A549 (cell line): ENCODE measurements at regions not wholly inside any gene's neighbourhood (a gene's known extent, or its start where the extent isn't known, plus 50 kb on each side); places are given as distances from the start of the nearest gene placed in this dataset.

Experiments
- ATAC-seq, 2 experiments: fragments of 200-7000 bp in 1 of 2; fragments of >200 bp in 1 of 2; cut with Nextera tagmentation in 1 of 2; cut with Tn5 transposase in 1 of 2; 3 replicates each; pipeline versions ENCODE4 v1.8.0 to v1.9.1; 2018 to 2020; ENCODE audit warnings: mild to moderate bottlenecking in 1 of 2, moderate library complexity in 1 of 2
- CTCF ChIA-PET: fragments of 300-600 bp; sonication (Branson Sonifier 250); formaldehyde crosslinking; extraction: SDS; loops from one replicate; lab custom pipeline; 2021; ENCODE audit warnings: antibody characterized with exemption, inconsistent platforms; lab: Yijun Ruan, JAX
- POLR2A ChIA-PET: fragments of 350-600 bp; formaldehyde crosslinking; extraction: SDS; loops from one replicate; lab custom pipeline; 2021; ENCODE audit warnings: antibody characterized with exemption, inconsistent platforms; lab: Yijun Ruan, JAX
- DNase-seq, 2 experiments: peaks; one replicate each; pipeline versions ENCODE4 v3.0.0 to v3.0.0-alpha.2; 2011 to 2016; ENCODE audit warnings: low read depth in 1 of 2, low spot score in 1 of 2
- FAIRE-seq: peaks from 2 replicates; lab custom pipeline; 2011; peaks lifted over from hg19 to GRCh38; lab: Jason Lieb, UNC
- H3K27ac ChIP-seq, 2 experiments: fragments of >200 bp; sonication (Bioruptor Twin); formaldehyde crosslinking; 3 replicates each; pipeline ENCODE4 v1.5.1; 2016 to 2017
- H3K4me1 ChIP-seq: fragments of >200 bp; sonication (Bioruptor Twin); formaldehyde crosslinking; 3 replicates; pipeline ENCODE4 v1.6.1; 2016
- H3K4me2 ChIP-seq: fragments of >200 bp; sonication (Bioruptor Twin); formaldehyde crosslinking; 3 replicates; pipeline ENCODE4 v1.6.1; 2016
- H3K4me3 ChIP-seq: fragments of >200 bp; sonication (Bioruptor Twin); formaldehyde crosslinking; 3 replicates; pipeline ENCODE4 v1.5.1; 2016
- H3K9me3 ChIP-seq: fragments of >200 bp; sonication (Bioruptor Twin); formaldehyde crosslinking; 3 replicates; pipeline ENCODE4 v1.6.1; 2016
- ATOH8 ChIP-seq: fragments of 250-450 bp; sonication (Bioruptor Pico); IDR thresholded peaks from 2 replicates; pipeline ENCODE4 v1.5.0; 2020; ENCODE audit warnings: low read depth, mild to moderate bottlenecking, moderate library complexity
- CBX2 ChIP-seq: fragments of 200-600 bp; sonication (generic); IDR thresholded peaks from 2 replicates; pipeline ENCODE4 v1.6.1; 2016; ENCODE audit warnings: low read depth, mild to moderate bottlenecking, borderline replicate concordance
- CTCF ChIP-seq: fragments of >200 bp; sonication (Bioruptor Twin); formaldehyde crosslinking; IDR thresholded peaks from 3 replicates; pipeline ENCODE4 v1.5.1; 2016
- E2F6 ChIP-seq: IDR thresholded peaks from 2 replicates; pipeline ENCODE4 v1.6.1; 2012; ENCODE audit warnings: low read depth, borderline replicate concordance
- EHF ChIP-seq: fragments of 250-450 bp; sonication (Bioruptor Pico); IDR thresholded peaks from 2 replicates; pipeline ENCODE4 v1.5.0; 2020; ENCODE audit warnings: mild to moderate bottlenecking
- ELK1 ChIP-seq: fragments of 150-350 bp; IDR thresholded peaks from 2 replicates; pipeline ENCODE4 v1.6.1; 2014; ENCODE audit warnings: low read depth, mild to moderate bottlenecking, low read length
- FOXS1 ChIP-seq: fragments of 250-450 bp; sonication (Bioruptor Pico); IDR thresholded peaks from 2 replicates; pipeline ENCODE4 v1.5.0; 2020; ENCODE audit warnings: mild to moderate bottlenecking, moderate library complexity
- HDAC2 ChIP-seq: fragments of 200-600 bp; sonication (generic); IDR thresholded peaks from 2 replicates; pipeline ENCODE4 v1.6.1; 2016
- HES2 ChIP-seq: fragments of >200 bp; sonication (Bioruptor Twin); formaldehyde crosslinking; IDR thresholded peaks from 2 replicates; pipeline ENCODE4 v1.6.1; 2016
- HOXB13 ChIP-seq: fragments of 250-450 bp; sonication (Bioruptor Pico); IDR thresholded peaks from 2 replicates; pipeline ENCODE4 v1.5.0; 2020; ENCODE audit warnings: low read depth, mild to moderate bottlenecking, moderate library complexity
- HOXB5 ChIP-seq: fragments of 250-450 bp; sonication (Bioruptor Pico); IDR thresholded peaks from 2 replicates; pipeline ENCODE4 v1.5.0; 2020; ENCODE audit warnings: mild to moderate bottlenecking, moderate library complexity
- JUN ChIP-seq, 2 experiments: fragments of >200 bp; sonication (Bioruptor Twin); formaldehyde crosslinking; IDR thresholded peaks; 2 replicates in 1 of 2; 3 replicates in 1 of 2; pipeline ENCODE4 v1.6.1; 2016 to 2017
- KDM1A ChIP-seq: fragments of 200-600 bp; sonication (generic); IDR thresholded peaks from 2 replicates; pipeline ENCODE4 v1.6.1; 2016; ENCODE audit warnings: low read depth, mild to moderate bottlenecking
- MAFK ChIP-seq: fragments of 450-650 bp; IDR thresholded peaks from 2 replicates; pipeline ENCODE4 v1.6.1; 2014; ENCODE audit not compliant: partially characterized antibody
- MYC ChIP-seq: IDR thresholded peaks from 2 replicates; pipeline ENCODE4 v1.6.1; 2012; ENCODE audit warnings: mild to moderate bottlenecking, inconsistent platforms, low read length, improper control_type of control experiment, borderline replicate concordance
- NFE2L2 ChIP-seq: fragments of 150-350 bp; conservative IDR thresholded peaks from 2 replicates; pipeline ENCODE4 v1.6.1; 2014; ENCODE audit warnings: low read length
- NPAS2 ChIP-seq: fragments of 250-450 bp; sonication (Bioruptor Pico); IDR thresholded peaks from 2 replicates; pipeline ENCODE4 v1.8.0; 2022; ENCODE audit warnings: mild to moderate bottlenecking, moderate library complexity, borderline replicate concordance
- NR3C1 ChIP-seq: fragments of >200 bp; sonication (Bioruptor Twin); formaldehyde crosslinking; IDR thresholded peaks from 3 replicates; pipeline ENCODE4 v1.6.1; 2017
- PBX3 ChIP-seq: IDR thresholded peaks from 2 replicates; pipeline ENCODE4 v1.6.1; 2012
- POLR2AphosphoS2 ChIP-seq: conservative IDR thresholded peaks from 2 replicates; pipeline ENCODE4 v1.6.1; 2012; ENCODE audit warnings: low read length, improper control_type of control experiment, inconsistent platforms
- RAD21 ChIP-seq, 2 experiments: fragments of >200 bp in 1 of 2; sonication (Bioruptor Twin) in 1 of 2; formaldehyde crosslinking in 1 of 2; IDR thresholded peaks in 1 of 2; conservative IDR thresholded peaks in 1 of 2; 2 replicates in 1 of 2; 3 replicates in 1 of 2; pipeline ENCODE4 v1.6.1; 2012 to 2018; ENCODE audit warnings: inconsistent platforms in 1 of 2
- RCOR1 ChIP-seq: fragments of 150-350 bp; IDR thresholded peaks from 2 replicates; pipeline ENCODE4 v1.6.1; 2014; ENCODE audit warnings: antibody characterized with exemption, low read length, low read depth
- RFX5 ChIP-seq: fragments of 450-650 bp; IDR thresholded peaks from 2 replicates; pipeline ENCODE4 v1.7.1; 2014; ENCODE audit warnings: antibody characterized with exemption, mild to moderate bottlenecking, moderate library complexity
- RNF2 ChIP-seq: fragments of 200-600 bp; sonication (generic); IDR thresholded peaks from 2 replicates; pipeline ENCODE4 v1.6.1; 2016; ENCODE audit warnings: low read depth, mild to moderate bottlenecking, antibody characterized with exemption, moderate library complexity, borderline replicate concordance
- SMC3 ChIP-seq: fragments of >200 bp; sonication (Bioruptor Twin); formaldehyde crosslinking; IDR thresholded peaks from 3 replicates; pipeline ENCODE4 v1.6.1; 2018; ENCODE audit warnings: inconsistent platforms
- SREBF2 ChIP-seq: fragments of 450-650 bp; IDR thresholded peaks from 2 replicates; pipeline ENCODE4 v1.6.1; 2014; ENCODE audit warnings: mild to moderate bottlenecking, moderate library complexity
- TP53 ChIP-seq: fragments of 250-450 bp; sonication (Bioruptor Pico); IDR thresholded peaks from 2 replicates; pipeline ENCODE4 v1.5.0; 2021; ENCODE audit warnings: mild to moderate bottlenecking, moderate library complexity
- ZNF302 ChIP-seq: fragments of 250-450 bp; sonication (Bioruptor Pico); IDR thresholded peaks from 2 replicates; pipeline ENCODE4 v1.9.0; 2021; ENCODE audit warnings: inconsistent platforms, mild to moderate bottlenecking, moderate library complexity
- WGBS: methylation state at CpG from one replicate; pipeline ENCODE4 v1.1.6; 2017; ENCODE audit errors: missing lambda C conversion rate; 5-methylcytosine and 5-hydroxymethylcytosine counted together

GRCh38 chr11:70729949-70730348 lies 331.6 kb downstream of the CTTN start:
- ATAC-seq = no peak
- no peak overlapping the region for H3K4me3 ChIP-seq
- no peak overlapping the region for H3K27ac ChIP-seq
- ChIA-PET CTCF (no interaction called here), POLR2A (no interaction called here)
- no peaks in the 10 kb centered on the region for H3K4me1 ChIP-seq
- TF ChIP-seq KDM1A (no peak), EHF (no peak), SREBF2 (no peak), MYC (no peak), RCOR1 (no peak)
- 90% methylated on average over 6 of the region's 6 CpGs for WGBS
- H3K9me3 ChIP-seq = no peaks in the 10 kb centered on the region
- no peak overlapping the region for H3K4me2 ChIP-seq
- DNase-seq = no peak
- no peak for FAIRE-seq

- Histone ChIP-seq H3K9me3 (no peaks in the 10 kb centered on the region), H3K27ac (no peak overlapping the region), H3K4me1 (no peaks in the 10 kb centered on the region), H3K4me3 (no peak overlapping the region), H3K4me2 (no peak overlapping the region)
- no peak for DNase-seq
- 93% methylated on average over 6 of the region's 6 CpGs for WGBS
- no peak for FAIRE-seq
- TF ChIP-seq CTCF = no peak
- TF ChIP-seq ATOH8 (CRISPR knock-in tag) = no peak
- no peak for TF ChIP-seq NPAS2 (CRISPR knock-in tag)
- TF ChIP-seq JUN (IDR thresholded peaks at IDR 0.05) = no peak
- no peak for TF ChIP-seq EHF
- no peak for TF ChIP-seq MAFK
- TF ChIP-seq RCOR1 = no peak
- TF ChIP-seq FOXS1 (CRISPR knock-in tag) = no peak
- TF ChIP-seq HOXB5 = no peak
- no peak for TF ChIP-seq MYC
- TF ChIP-seq HDAC2 = no peak
- TF ChIP-seq RFX5 = no peak
- TF ChIP-seq RAD21 (conservative IDR thresholded peaks at IDR 0.05 in 1 of 2, IDR thresholded peaks at IDR 0.05 in 1 of 2) = no peak
- TF ChIP-seq CBX2 = no peak
- TF ChIP-seq SMC3 = no peak
- no peak for TF ChIP-seq NR3C1
- no peak for TF ChIP-seq POLR2AphosphoS2
- no peak for TF ChIP-seq E2F6
- no peak for ATAC-seq
- CTCF ChIA-PET = no interaction called here
- POLR2A ChIA-PET = no interaction called here
These were observed 332.1 kb downstream of the CTTN start for GRCh38 chr11:70730411-70730810.

GRCh38 chr11:70731271-70732022 lies 333.1 kb downstream of the CTTN start:
- ATAC-seq (no peak), FAIRE-seq (no peak), DNase-seq (no peak)
- 87% methylated on average over 11 of the region's 11 CpGs for whole genome bisulfite sequencing
- CTCF ChIA-PET = no interaction called here
- Histone ChIP-seq H3K4me2 (no peak overlapping the region), H3K27ac (no peak overlapping the region), H3K9me3 (no peaks in the 10 kb centered on the region), H3K4me1 (no peaks in the 10 kb centered on the region), H3K4me3 (no peak overlapping the region)
- POLR2A ChIA-PET = no interaction called here
- no peak for TF ChIP-seq ZNF302 (CRISPR knock-in tag)
- no peak for TF ChIP-seq KDM1A
- no peak for TF ChIP-seq RNF2
- no peak for TF ChIP-seq NFE2L2
- no peak for TF ChIP-seq ELK1
- TF ChIP-seq JUN (IDR thresholded peaks at IDR 0.05) = no peak
- TF ChIP-seq CBX2 = no peak
- TF ChIP-seq HES2 = no peak
- TF ChIP-seq HOXB5 = no peak
- TF ChIP-seq E2F6 = no peak
- TF ChIP-seq PBX3 = no peak
- no peak for TF ChIP-seq TP53 (CRISPR knock-in tag)
- no peak for TF ChIP-seq HOXB13 (CRISPR knock-in tag)
